Thymus (tissue), 11 donors: ENCODE measurements at regions not wholly inside any gene's neighbourhood (a gene's known extent, or its start where the extent isn't known, plus 50 kb on each side); places are given as distances from the start of the nearest gene placed in this dataset.
"Not testable (repeated sequence)": the region's sequence is repeated elsewhere in the genome, so short reads cannot be mapped to it uniquely, and the experiment has no call there.

Source experiments
- DNase-seq, 9 donors: peaks; one replicate each; pipeline ENCODE4 v3.0.0-alpha.2; 2013; ENCODE audit warnings: low spot score in 9 of 9, low read depth in 6 of 9, missing footprints in 1 of 9
- H3K27ac ChIP-seq, 2 donors: one replicate each; pipeline ENCODE4 v1.5.1; 2013; ENCODE audit warnings: control low read depth in 1 of 2, low read depth in 1 of 2, low read length in 1 of 2, mild to moderate bottlenecking in 1 of 2, moderate library complexity in 1 of 2
- H3K27me3 ChIP-seq, 2 donors: one replicate each; pipeline ENCODE4 v1.5.1; 2013; ENCODE audit warnings: low read length in 1 of 2; ENCODE audit not compliant: control insufficient read depth in 2 of 2, insufficient read depth in 1 of 2
- H3K36me3 ChIP-seq, 2 donors: one replicate each; pipeline ENCODE4 v1.5.1; 2013; ENCODE audit warnings: low read length in 1 of 2, mild to moderate bottlenecking in 1 of 2, moderate library complexity in 1 of 2; ENCODE audit not compliant: control insufficient read depth in 2 of 2, insufficient read depth in 2 of 2
- H3K4me1 ChIP-seq, 2 donors: one replicate each; pipeline ENCODE4 v1.5.1; 2013; ENCODE audit warnings: low read length in 2 of 2; ENCODE audit not compliant: control insufficient read depth in 2 of 2, insufficient read depth in 2 of 2
- H3K4me3 ChIP-seq, 2 donors: one replicate each; pipeline ENCODE4 v1.5.1; 2013; ENCODE audit warnings: low read length in 2 of 2, control low read depth in 1 of 2, mild to moderate bottlenecking in 1 of 2
- H3K9me3 ChIP-seq, 2 donors: one replicate each; pipeline ENCODE4 v1.5.1; 2013; ENCODE audit warnings: low read length in 1 of 2, mild to moderate bottlenecking in 1 of 2; ENCODE audit not compliant: control insufficient read depth in 2 of 2, insufficient read depth in 1 of 2
- WGBS: extraction: QIAGEN DNeasy Blood & Tissue Kit; methylation state at CpG from one replicate; pipeline ENCODE4 v1.1.7; 2013; 5-methylcytosine and 5-hydroxymethylcytosine counted together
- donor health status: healthy.

- no peaks in the 10 kb centered on the region for H3K27me3 ChIP-seq
- no peaks in the 10 kb centered on the region for H3K4me1 ChIP-seq
- 84% methylated on average over 2 of the region's 2 CpGs for WGBS
- H3K27ac ChIP-seq, result no peak overlapping the region
- no peaks in the 10 kb centered on the region for H3K9me3 ChIP-seq
- no peak overlapping the region for H3K4me3 ChIP-seq
- no peak for DNase-seq
- no peaks in the 10 kb centered on the region for H3K36me3 ChIP-seq
These were observed 219.9 kb downstream of the CASP12 start for GRCh38 chr11:104678408-104678807.

- H3K9me3 ChIP-seq, DNase-seq, H3K4me3 ChIP-seq, H3K36me3 ChIP-seq, H3K27me3 ChIP-seq, H3K27ac ChIP-seq, H3K4me1 ChIP-seq: not testable (repeated sequence)
- 94% methylated on average over 1 of the region's 3 CpGs for WGBS
These were observed 221.2 kb downstream of the CASP12 start for GRCh38 chr11:104677069-104677468.

GRCh38 chr11:104672897-104673296 lies 225.4 kb downstream of the CASP12 start:
- H3K36me3 ChIP-seq, result no peaks in the 10 kb centered on the region
- no peak overlapping the region for H3K4me3 ChIP-seq
- H3K4me1 ChIP-seq, result no peaks in the 10 kb centered on the region
- no peaks in the 10 kb centered on the region for H3K9me3 ChIP-seq
- DNase-seq, result no peak
- no peaks in the 10 kb centered on the region for H3K27me3 ChIP-seq
- no peak overlapping the region for H3K27ac ChIP-seq

GRCh38 chr11:104668797-104669463 lies 229.3 kb downstream of the CASP12 start:
- no peaks in the 10 kb centered on the region for H3K9me3 ChIP-seq
- WGBS, result 90% methylated on average over 5 of the region's 5 CpGs
- DNase-seq, result peak in 1 of 9 donors; percentile 16
- no peak overlapping the region for H3K4me3 ChIP-seq
- H3K27me3 ChIP-seq, result no peaks in the 10 kb centered on the region
- no peaks in the 10 kb centered on the region for H3K36me3 ChIP-seq
- H3K4me1 ChIP-seq, result no peaks in the 10 kb centered on the region
- H3K27ac ChIP-seq, result no peak overlapping the region

- 94% methylated on average over 2 of the region's 2 CpGs for WGBS
- H3K9me3 ChIP-seq, result no peaks in the 10 kb centered on the region
These were observed 231.6 kb downstream of the CASP12 start for GRCh38 chr11:104666624-104667023.

GRCh38 chr11:104665641-104666040 lies 232.6 kb downstream of the CASP12 start:
- 71% methylated on average over 3 of the region's 3 CpGs for WGBS
- DNase-seq, result no peak
- H3K4me3 ChIP-seq, result no peak overlapping the region
- no peaks in the 10 kb centered on the region for H3K4me1 ChIP-seq
- no peaks in the 10 kb centered on the region for H3K27me3 ChIP-seq
- no peaks in the 10 kb centered on the region for H3K9me3 ChIP-seq
- H3K27ac ChIP-seq, result no peak overlapping the region
- no peaks in the 10 kb centered on the region for H3K36me3 ChIP-seq

More at GRCh38 chr11:104666624-104667023, 231.6 kb downstream of the CASP12 start:
- no peaks in the 10 kb centered on the region for H3K27me3 ChIP-seq
- no peak overlapping the region for H3K27ac ChIP-seq
- DNase-seq, result no peak
- no peaks in the 10 kb centered on the region for H3K36me3 ChIP-seq
- H3K4me3 ChIP-seq, result no peak overlapping the region
- H3K4me1 ChIP-seq, result no peaks in the 10 kb centered on the region

GRCh38 chr11:104663190-104664140 lies 234.8 kb downstream of the CASP12 start:
- no peaks in the 10 kb centered on the region for H3K36me3 ChIP-seq
- no peak overlapping the region for H3K4me3 ChIP-seq
- H3K4me1 ChIP-seq, result no peaks in the 10 kb centered on the region
- H3K27me3 ChIP-seq, result no peaks in the 10 kb centered on the region
- DNase-seq, result no peak
- no peak overlapping the region for H3K27ac ChIP-seq
- no peaks in the 10 kb centered on the region for H3K9me3 ChIP-seq
- 96% methylated on average over 4 of the region's 4 CpGs for WGBS

- H3K4me1 ChIP-seq, result no peaks in the 10 kb centered on the region
- WGBS, result 91% methylated on average over 1 of the region's 1 CpG
- H3K9me3 ChIP-seq, result no peaks in the 10 kb centered on the region
- DNase-seq, result no peak
- H3K36me3 ChIP-seq, result no peaks in the 10 kb centered on the region
- H3K27me3 ChIP-seq, result no peaks in the 10 kb centered on the region
- H3K27ac ChIP-seq, result no peak overlapping the region
- H3K4me3 ChIP-seq, result no peak overlapping the region
These were observed 236.4 kb downstream of the CASP12 start for GRCh38 chr11:104661901-104662300.

GRCh38 chr11:104661471-104661870 lies 236.8 kb downstream of the CASP12 start:
- WGBS, result 83% methylated on average over 5 of the region's 5 CpGs
- H3K4me3 ChIP-seq, result no peak overlapping the region

More at GRCh38 chr11:104661471-104661870, 236.8 kb downstream of the CASP12 start:
- Histone ChIP-seq H3K36me3 (no peaks in the 10 kb centered on the region), H3K27ac (no peak overlapping the region), H3K9me3 (no peaks in the 10 kb centered on the region), H3K4me1 (no peaks in the 10 kb centered on the region), H3K27me3 (no peaks in the 10 kb centered on the region)
- DNase-seq, result no peak
